ENCODE measurements at regions not wholly inside any gene's neighbourhood (a gene's known extent, or its start where the extent isn't known, plus 50 kb on each side); places are given as distances from the start of the nearest gene placed in this dataset.
"Not testable (repeated sequence)": the region's sequence is repeated elsewhere in the genome, so short reads cannot be mapped to it uniquely, and the experiment has no call there.

GRCh38 chr5:62223312-62223670 is 82.7 kb upstream of the KIF2A start:
- TF ChIP-seq CTCF (IDR thresholded peaks at IDR 0.05; ENCODE audit: insufficient read depth, low read length): peak; percentile 34
- DNase-seq (ENCODE audit: low read depth); H3K4me3 ChIP-seq (ENCODE audit: low read depth, low read length): not testable (repeated sequence)

- H3K4me3 ChIP-seq (ENCODE audit: low read depth, low read length); DNase-seq (ENCODE audit: low read depth): not testable (repeated sequence)
- TF ChIP-seq CTCF (IDR thresholded peaks at IDR 0.05; ENCODE audit: insufficient read depth, low read length): peak; percentile 1
Observed at GRCh38 chr5:62224987-62225601, 80.9 kb upstream of the KIF2A start.

DNA sequence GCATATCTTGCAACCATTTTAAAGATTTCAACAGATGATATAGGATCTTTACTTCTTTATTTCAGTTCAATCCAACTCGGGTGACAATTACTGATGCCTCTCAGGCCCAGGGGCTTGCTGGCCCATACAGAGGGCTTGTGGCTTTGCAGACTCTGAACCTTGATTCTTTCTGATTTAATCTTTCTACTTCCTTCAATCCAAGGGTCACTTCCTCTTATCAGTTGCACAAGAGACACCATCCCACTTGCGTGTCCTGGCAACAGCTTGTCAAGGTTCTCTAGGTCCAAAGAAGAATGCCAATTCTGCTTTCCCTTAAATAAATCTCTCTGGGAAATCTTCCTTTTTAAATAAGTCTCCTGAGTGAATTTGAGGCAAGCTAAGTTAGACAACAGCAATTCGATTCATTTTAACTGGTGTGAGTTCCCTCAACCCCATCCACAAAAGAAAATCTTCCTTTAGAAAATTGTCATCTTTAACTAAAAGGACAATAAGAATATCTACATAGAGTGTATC is 75.1 kb upstream of the KIF2A start:
- DNase-seq (ENCODE audit: low read depth); H3K4me3 ChIP-seq (ENCODE audit: low read depth, low read length): not testable (repeated sequence)

- TF ChIP-seq CTCF (IDR thresholded peaks at IDR 0.05; ENCODE audit: insufficient read depth, low read length): no peak
- H3K4me3 ChIP-seq (ENCODE audit: low read depth, low read length): no peak overlapping the region
- no peak for DNase-seq (ENCODE audit: low read depth)
Observed at GRCh38 chr5:62231576-62231975, 74.4 kb upstream of the KIF2A start.

- DNase-seq (ENCODE audit: low read depth); H3K4me3 ChIP-seq (ENCODE audit: low read depth, low read length): not testable (repeated sequence)
Observed at GRCh38 chr5:62232218-62232617, 73.8 kb upstream of the KIF2A start.

DNA sequence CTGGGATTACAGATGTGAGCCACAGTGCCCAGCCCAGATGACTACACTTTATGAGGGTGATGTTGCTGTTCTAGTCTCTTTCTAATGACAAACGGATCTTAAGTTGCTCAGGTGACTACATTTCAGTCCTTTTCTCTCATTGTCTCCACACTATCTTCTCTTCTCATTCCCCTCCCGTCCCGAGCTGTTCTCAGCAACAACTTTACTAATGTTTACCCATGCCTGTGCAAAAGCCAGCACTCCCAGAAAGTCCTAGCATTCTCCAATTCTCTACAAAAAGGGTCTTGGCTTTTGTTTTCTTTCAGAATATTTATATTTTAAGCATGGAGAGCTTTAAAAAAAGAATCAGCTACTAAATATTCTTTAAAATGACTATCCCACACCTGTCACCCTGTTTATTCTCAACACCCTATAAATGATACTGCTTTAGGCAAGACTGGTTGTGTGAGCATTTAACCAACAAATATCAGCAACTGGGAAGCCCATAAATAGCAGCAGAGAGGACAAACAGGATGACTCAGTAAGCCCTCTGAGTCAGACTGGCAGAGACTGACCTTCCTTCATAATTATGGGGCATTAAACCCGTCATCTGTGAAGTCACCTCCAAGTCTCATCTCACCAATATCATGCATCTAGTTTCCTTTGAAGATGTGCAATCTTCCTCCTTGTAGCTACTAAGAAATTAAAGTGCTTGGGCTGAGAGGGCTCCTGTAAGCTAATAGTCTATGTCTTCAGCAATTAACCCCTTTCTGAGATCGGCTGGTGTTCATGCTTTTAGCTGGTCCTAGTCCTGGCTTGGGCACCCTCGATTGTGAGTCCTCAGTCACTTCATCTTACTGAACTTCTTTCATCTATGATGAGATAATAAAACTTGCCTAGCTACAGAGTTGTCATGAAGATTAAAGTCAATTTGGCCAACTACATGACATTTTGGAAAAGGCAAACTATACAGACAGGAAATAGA is 72.6 kb upstream of the KIF2A start:
- DNase-seq (ENCODE audit: low read depth); H3K4me3 ChIP-seq (ENCODE audit: low read depth, low read length): not testable (repeated sequence)

DNA sequence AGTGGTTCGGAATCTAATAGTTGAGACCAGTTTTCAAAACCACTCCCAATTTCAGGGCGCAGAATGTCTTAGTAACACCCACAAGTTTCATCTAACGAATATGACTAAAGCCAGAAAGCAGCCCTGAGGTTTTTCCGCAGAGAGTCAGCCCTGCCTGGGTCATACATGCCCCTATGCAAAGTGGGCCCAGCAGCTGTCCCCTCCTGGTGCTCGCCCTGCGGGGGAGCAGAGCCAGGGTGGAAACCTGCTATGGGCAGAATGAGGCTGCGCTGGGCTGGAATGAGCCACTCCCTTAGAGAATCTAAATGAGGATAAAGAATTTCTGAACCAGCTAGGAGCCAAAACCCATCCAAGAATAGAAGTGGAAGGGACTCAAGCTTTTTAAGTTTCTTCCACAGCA is 69.4 kb upstream of the KIF2A start:
- H3K4me3 ChIP-seq (ENCODE audit: low read depth, low read length); DNase-seq (ENCODE audit: low read depth): not testable (repeated sequence)

DNA sequence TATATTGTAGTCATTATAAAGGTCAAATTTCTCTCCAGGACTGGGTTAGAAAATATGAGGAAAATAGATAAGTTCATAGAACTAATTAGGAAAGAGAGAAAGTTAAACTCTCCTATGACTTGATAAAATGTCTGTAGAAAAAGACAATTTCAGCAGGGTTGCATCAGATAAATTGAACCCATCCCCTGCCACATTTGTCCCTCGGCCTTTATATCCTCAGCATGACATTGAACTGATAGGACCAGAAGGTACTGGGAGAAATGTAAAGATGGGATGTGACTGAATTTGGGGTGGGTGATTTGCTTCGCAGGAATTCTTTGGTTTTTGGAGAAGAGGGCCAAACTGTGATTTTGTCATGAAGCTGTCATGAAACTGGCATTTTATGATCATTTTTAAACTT is 68.1 kb upstream of the KIF2A start:
- not testable (repeated sequence) for DNase-seq (ENCODE audit: low read depth)

DNA sequence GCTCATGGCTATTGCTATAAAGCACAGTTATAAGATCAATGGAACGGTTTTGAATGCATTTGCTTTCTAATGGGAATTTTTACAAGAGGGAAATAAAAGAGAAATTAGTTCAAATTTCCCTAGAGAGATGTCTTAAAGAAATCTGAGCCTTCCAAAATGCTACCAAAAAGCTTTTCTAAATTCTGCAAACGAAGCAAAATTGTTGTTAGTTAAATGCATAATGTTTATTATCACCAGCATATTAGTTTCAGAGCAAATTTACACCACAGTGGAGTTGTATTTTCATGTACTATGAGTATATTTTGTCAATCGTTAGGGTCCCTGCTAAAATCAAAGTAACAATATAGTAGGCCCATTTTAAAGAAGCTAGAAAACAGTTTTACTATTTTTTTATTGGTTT is 67.4 kb upstream of the KIF2A start:
- not testable (repeated sequence) for H3K4me3 ChIP-seq (ENCODE audit: low read depth, low read length); DNase-seq (ENCODE audit: low read depth)

More for the DNA sequence above, 68.1 kb upstream of the KIF2A start:
- H3K4me3 ChIP-seq (ENCODE audit: low read depth, low read length): not testable (repeated sequence)

DNA sequence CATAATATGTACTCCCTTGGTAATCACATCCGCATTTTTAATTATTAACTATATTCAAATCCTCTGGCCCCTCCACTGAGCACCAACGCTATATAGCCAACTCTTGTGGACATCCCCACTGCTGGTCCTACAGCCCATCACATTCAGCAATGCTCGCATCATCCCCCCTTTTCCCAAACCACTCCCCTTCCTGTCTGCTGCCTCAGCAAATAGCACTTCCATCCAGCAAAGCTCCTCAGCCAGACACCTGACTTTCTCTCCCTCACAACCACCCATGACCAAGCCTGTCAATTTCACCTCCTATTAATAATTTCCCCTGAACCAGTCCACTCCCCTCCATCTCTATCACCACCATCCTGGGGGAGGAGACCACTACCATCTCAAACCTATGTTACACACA is 65.5 kb upstream of the KIF2A start:
- H3K4me3 ChIP-seq (ENCODE audit: low read depth, low read length); DNase-seq (ENCODE audit: low read depth): not testable (repeated sequence)

DNA sequence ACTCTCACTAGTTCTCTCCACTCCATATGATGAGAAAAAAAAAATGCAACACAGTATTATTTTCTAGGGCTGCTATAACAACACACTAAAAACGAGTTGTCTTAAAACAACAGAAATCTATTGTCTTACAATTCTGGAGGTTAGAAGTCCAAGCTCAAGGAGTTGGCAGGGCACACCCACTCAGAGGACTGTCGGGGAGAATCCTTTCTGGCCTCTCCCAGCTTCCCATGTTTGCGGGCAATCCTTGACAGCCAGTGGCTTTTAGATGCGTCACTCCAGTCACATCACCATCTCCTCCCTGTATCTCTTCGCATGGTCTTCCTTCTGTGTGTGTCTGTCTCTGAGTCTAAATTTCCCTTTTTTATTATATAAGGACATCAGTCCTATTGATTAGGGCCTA is 64.0 kb upstream of the KIF2A start:
- H3K4me3 ChIP-seq (ENCODE audit: low read depth, low read length); DNase-seq (ENCODE audit: low read depth): not testable (repeated sequence)

DNA sequence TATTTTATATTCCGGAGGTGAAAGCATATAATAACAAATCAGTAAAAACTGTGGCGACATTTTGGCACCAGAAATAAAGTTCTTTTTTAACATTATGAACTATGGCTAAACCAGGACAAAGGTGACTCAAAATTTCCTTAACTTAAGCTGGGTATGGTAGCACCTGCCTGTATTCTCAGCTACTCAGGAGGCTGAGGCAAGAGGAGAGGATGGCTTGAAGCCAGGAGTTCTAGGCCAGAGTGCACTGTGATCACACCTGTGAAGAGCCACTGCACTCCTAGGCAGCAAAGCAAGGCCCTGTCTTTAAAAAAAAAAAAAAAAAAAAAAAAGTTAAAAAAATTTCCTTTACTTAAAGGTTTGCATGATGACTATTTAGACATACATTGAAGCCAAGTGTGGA is 63.0 kb upstream of the KIF2A start:
- DNase-seq (ENCODE audit: low read depth); H3K4me3 ChIP-seq (ENCODE audit: low read depth, low read length): not testable (repeated sequence)

- not testable (repeated sequence) for DNase-seq (ENCODE audit: low read depth); H3K4me3 ChIP-seq (ENCODE audit: low read depth, low read length)
Observed at GRCh38 chr5:62248192-62248591, 57.8 kb upstream of the KIF2A start.

GRCh38 chr5:62250085-62250484 is 55.9 kb upstream of the KIF2A start:
- H3K4me3 ChIP-seq (ENCODE audit: low read depth, low read length); DNase-seq (ENCODE audit: low read depth): not testable (repeated sequence)

DNA sequence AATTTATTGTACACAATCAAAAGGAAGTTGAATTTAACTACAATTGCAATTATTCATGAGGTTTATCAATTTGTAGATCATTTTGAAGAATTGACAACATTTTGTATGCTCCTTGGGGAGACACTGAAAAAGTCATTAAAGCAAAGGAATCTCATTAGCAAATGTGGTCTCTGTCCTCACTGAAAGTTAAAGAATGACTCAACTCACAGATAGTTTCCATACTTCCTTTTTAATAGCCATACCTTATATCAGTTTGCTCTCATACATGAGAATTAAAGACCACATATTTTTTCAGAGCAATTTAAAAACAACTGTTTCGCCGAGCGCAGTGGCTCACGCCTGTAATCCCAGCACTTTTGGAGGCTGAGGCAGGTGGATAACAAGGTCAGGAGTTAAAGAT is 55.1 kb upstream of the KIF2A start:
- not testable (repeated sequence) for H3K4me3 ChIP-seq (ENCODE audit: low read depth, low read length); DNase-seq (ENCODE audit: low read depth)

Data from fibroblast of the aortic adventitia (primary cell).